Activated CD4-positive, alpha-beta memory T cell treated with anti-CD3 and anti-CD28 coated beads for 36 hours (primary cell): ENCODE measurements at regions not wholly inside any gene's neighbourhood (a gene's known extent, or its start where the extent isn't known, plus 50 kb on each side); places are given as distances from the start of the nearest gene placed in this dataset.

ENCODE experiments used
- CTCF ChIA-PET: fragments of 350-600 bp; sonication (Branson Sonifier 250); formaldehyde crosslinking; loops from one replicate; lab custom pipeline; 2021; ENCODE audit warnings: antibody characterized with exemption, inconsistent platforms; lab: Charles Lee
- POLR2A ChIA-PET: fragments of 350-600 bp; sonication (Branson Sonifier 250); formaldehyde crosslinking; loops from one replicate; lab custom pipeline; 2021; ENCODE audit warnings: antibody characterized with exemption; lab: Charles Lee
- DNase-seq: peaks from one replicate; pipeline ENCODE4 v3.0.0-alpha.2; 2020
- H3K27ac Mint-ChIP-seq: one replicate; pipeline ENCODE4 v1.8.0; 2021; ENCODE audit warnings: mixed read lengths
- H3K27me3 Mint-ChIP-seq: one replicate; pipeline ENCODE4 v1.8.0; 2021; ENCODE audit warnings: mixed read lengths
- H3K36me3 Mint-ChIP-seq: one replicate; pipeline ENCODE4 v1.8.0; 2021; ENCODE audit warnings: mixed read lengths
- H3K4me1 Mint-ChIP-seq: one replicate; pipeline ENCODE4 v1.8.0; 2021; ENCODE audit warnings: low read depth, mixed read lengths
- H3K4me3 Mint-ChIP-seq: one replicate; pipeline ENCODE4 v1.8.0; 2021; ENCODE audit warnings: mild to moderate bottlenecking, mixed read lengths
- H3K9me3 Mint-ChIP-seq: one replicate; pipeline ENCODE4 v1.8.0; 2021; ENCODE audit warnings: mixed read lengths
- intact Hi-C: fragments of 100-400 bp; cut with micrococcal nuclease; formaldehyde crosslinking; loops from one replicate; pipeline ENCODE4 v1.15.1; 2023

- CTCF ChIA-PET, result no interaction called here
- Mint-ChIP-seq H3K4me3 (no peak overlapping the region), H3K27ac (no peak overlapping the region), H3K36me3 (no peaks in the 10 kb centered on the region), H3K4me1 (no peaks in the 10 kb centered on the region), H3K27me3 (no peaks in the 10 kb centered on the region), H3K9me3 (peaks cover 14% of the 10 kb centered on the region)
- POLR2A ChIA-PET, result no interaction called here
- intact Hi-C loops, result no loop called here
- no peak for DNase-seq
Observed at GRCh38 chr14:29274890-29275596, 508.5 kb downstream of the FOXG1 start.

DNA sequence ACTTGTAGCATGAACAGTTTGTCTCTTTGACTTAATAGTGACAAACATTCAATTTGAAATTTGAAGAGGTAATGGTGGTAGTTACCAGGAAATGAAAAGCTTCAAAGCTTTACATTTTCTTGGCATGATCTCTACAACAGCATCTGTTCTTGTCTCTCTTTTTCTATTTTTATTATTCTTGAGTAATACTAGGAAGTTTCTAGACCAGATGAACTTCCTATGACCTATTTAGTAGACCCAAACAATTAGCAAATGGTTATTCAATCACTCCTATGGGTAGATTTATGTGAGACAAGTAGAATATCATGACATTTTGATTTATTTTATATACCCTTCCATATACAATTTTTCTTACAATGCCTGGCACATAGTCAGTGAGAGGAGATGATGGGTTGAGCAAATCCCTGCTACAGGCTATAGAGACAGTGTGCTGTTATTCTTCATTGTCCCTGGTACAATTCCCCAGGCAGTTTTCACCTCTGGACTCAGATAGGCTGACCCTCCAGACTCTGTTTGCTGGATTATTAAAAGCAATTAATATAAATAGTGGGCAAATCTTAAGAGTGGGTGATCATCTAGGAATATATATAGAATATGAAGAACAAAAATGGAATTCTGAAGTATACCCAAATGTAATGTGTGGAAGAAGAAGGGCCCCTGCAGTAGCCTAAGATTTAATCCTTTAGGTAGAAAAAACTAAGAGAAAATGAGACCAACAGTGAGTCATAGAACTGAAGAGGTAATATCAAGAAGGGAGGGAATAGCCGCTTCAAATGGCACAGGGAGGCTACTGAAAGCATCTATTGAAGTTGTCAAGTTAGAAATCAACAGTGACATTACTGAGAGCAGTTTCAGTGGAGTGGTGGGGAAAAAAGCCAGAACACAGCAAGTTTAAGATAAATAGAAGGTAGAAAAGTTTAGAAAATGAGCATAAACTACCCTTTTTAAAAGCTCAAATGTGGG is 512.0 kb downstream of the FOXG1 start:
- intact Hi-C loops, result no loop called here
- Mint-ChIP-seq H3K4me3 (no peak overlapping the region), H3K36me3 (no peaks in the 10 kb centered on the region), H3K9me3 (peaks cover 10% of the 10 kb centered on the region), H3K27ac (no peak overlapping the region), H3K27me3 (no peaks in the 10 kb centered on the region), H3K4me1 (no peaks in the 10 kb centered on the region)
- DNase-seq, result no peak
- ChIA-PET POLR2A (no interaction called here), CTCF (interaction anchor here (0.6 kb wide), 1 partner anchor 225 kb away, joined by 5 read pairs; no protein-coding TSS in a partner anchor)

DNA sequence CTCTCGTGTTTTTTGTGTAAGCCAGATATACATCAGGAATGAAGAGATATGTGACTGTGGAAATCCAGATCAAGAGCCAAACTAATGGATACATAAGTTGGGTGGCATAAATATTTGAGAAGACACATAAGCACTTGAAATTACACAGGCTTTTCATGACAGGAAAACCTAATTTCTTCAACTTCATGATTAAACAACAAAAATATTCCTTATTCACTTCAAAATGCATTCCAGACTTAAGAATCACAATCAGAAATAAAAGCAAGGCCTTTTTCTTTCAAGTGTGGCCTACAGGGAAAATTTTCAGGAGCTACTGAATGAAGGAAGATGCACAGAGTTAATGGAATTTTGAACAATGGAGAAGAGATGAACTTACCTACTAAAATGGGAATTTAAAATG is 515.6 kb downstream of the FOXG1 start:
- CTCF ChIA-PET, result no interaction called here
- no peaks in the 10 kb centered on the region for H3K36me3 Mint-ChIP-seq
- H3K4me1 Mint-ChIP-seq, result no peaks in the 10 kb centered on the region
- no peak for DNase-seq
- no peak overlapping the region for H3K27ac Mint-ChIP-seq
- no peaks in the 10 kb centered on the region for H3K27me3 Mint-ChIP-seq
- no peak overlapping the region for H3K4me3 Mint-ChIP-seq
- POLR2A ChIA-PET, result no interaction called here
- peaks cover 7% of the 10 kb centered on the region for H3K9me3 Mint-ChIP-seq
- intact Hi-C loops, result no loop called here

DNA sequence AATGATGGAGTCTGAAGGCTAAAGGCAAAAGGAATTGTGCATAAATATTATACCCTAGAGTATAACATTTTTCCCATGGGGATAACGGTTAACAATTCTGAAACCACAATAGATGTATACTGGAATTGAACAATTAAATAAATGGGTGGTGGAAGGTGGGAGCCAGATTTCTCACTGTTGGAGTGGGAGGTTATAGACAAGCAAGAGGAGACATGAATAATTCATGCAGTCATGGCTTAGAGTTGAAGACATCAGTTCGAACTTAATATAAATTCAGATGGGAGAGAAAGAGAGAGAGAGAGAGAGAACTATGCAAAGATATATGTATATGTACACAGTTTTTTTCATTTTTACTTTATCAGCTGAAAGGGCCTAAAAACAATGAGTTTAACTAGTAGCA is 523.9 kb downstream of the FOXG1 start:
- intact Hi-C loops, result no loop called here
- no peaks in the 10 kb centered on the region for H3K4me1 Mint-ChIP-seq
- H3K27ac Mint-ChIP-seq, result no peak overlapping the region
- CTCF ChIA-PET, result no interaction called here
- H3K36me3 Mint-ChIP-seq, result no peaks in the 10 kb centered on the region
- no peaks in the 10 kb centered on the region for H3K27me3 Mint-ChIP-seq
- peaks cover 42% of the 10 kb centered on the region for H3K9me3 Mint-ChIP-seq
- H3K4me3 Mint-ChIP-seq, result no peak overlapping the region
- POLR2A ChIA-PET, result no interaction called here
- DNase-seq, result no peak

GRCh38 chr14:29299372-29299771 is 532.8 kb downstream of the FOXG1 start:
- Mint-ChIP-seq H3K4me1 (no peaks in the 10 kb centered on the region), H3K36me3 (peaks cover 2% of the 10 kb centered on the region), H3K4me3 (no peak overlapping the region), H3K9me3 (peaks cover 40% of the 10 kb centered on the region), H3K27me3 (no peaks in the 10 kb centered on the region), H3K27ac (no peak overlapping the region)
- intact Hi-C loops, result no loop called here
- CTCF ChIA-PET, result no interaction called here
- DNase-seq, result no peak
- POLR2A ChIA-PET, result no interaction called here

- POLR2A ChIA-PET, result no interaction called here
- CTCF ChIA-PET, result no interaction called here
- H3K9me3 Mint-ChIP-seq, result peaks cover 22% of the 10 kb centered on the region
Observed at GRCh38 chr14:29301571-29301970, 535.0 kb downstream of the FOXG1 start.

DNA sequence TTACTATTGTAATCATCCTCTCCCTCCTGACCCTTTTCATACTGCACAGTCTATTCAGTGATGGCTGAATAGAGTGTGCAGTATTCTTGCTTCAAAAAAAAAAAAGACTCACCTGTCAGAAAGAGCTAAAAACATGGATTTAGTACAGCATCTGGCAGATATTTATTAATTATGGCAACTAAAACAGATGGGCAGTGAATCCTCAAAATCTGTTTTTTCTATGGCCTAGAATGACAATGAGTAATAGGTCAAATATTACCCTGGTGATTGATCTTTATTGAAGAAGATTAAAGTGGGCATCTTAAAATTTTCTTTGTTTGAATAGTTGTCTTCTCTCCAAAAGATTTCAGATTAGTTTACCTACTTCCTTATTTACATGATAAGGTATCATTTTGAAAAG is 543.6 kb downstream of the FOXG1 start:
- Mint-ChIP-seq H3K4me3 (no peak overlapping the region), H3K27ac (no peak overlapping the region), H3K9me3 (peaks cover 3% of the 10 kb centered on the region), H3K36me3 (no peaks in the 10 kb centered on the region), H3K27me3 (no peaks in the 10 kb centered on the region), H3K4me1 (no peaks in the 10 kb centered on the region)
- ChIA-PET POLR2A (no interaction called here), CTCF (interaction anchor here (0.6 kb wide), 1 partner anchor 167 kb away, joined by 4 read pairs; no protein-coding TSS in a partner anchor)
- no peak for DNase-seq
- intact Hi-C loops, result no loop called here

More at GRCh38 chr14:29301571-29301970, 535.0 kb downstream of the FOXG1 start:
- H3K27ac Mint-ChIP-seq, result no peak overlapping the region
- no peaks in the 10 kb centered on the region for H3K4me1 Mint-ChIP-seq
- no peaks in the 10 kb centered on the region for H3K27me3 Mint-ChIP-seq
- DNase-seq, result no peak
- intact Hi-C loops, result no loop called here
- H3K4me3 Mint-ChIP-seq, result no peak overlapping the region
- no peaks in the 10 kb centered on the region for H3K36me3 Mint-ChIP-seq

DNA sequence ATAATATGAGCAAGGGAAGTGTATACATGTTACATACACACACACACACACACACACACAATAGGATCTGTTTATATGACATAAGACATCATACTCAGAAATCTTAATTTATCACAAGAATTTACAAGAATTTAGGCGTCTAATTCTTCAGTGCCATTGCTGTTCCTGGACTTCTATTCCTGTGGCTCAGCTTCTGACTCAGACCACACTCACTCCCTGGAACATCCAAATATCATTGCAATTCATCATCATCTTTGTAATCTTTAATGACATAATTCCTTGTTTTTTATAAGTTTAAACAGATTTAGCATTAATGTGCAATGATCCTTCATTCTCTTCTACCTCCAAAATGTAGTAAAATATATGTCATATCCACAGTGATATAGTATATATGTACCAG is 544.2 kb downstream of the FOXG1 start:
- intact Hi-C loops, result no loop called here
- H3K27ac Mint-ChIP-seq, result no peak overlapping the region
- H3K27me3 Mint-ChIP-seq, result no peaks in the 10 kb centered on the region
- ChIA-PET CTCF (no interaction called here), POLR2A (no interaction called here)
- peaks cover 8% of the 10 kb centered on the region for H3K9me3 Mint-ChIP-seq
- no peak for DNase-seq
- no peaks in the 10 kb centered on the region for H3K36me3 Mint-ChIP-seq
- H3K4me1 Mint-ChIP-seq, result no peaks in the 10 kb centered on the region
- no peak overlapping the region for H3K4me3 Mint-ChIP-seq

GRCh38 chr14:29311983-29312382 is 545.4 kb downstream of the FOXG1 start:
- ChIA-PET CTCF (no interaction called here), POLR2A (no interaction called here)
- no peaks in the 10 kb centered on the region for H3K27me3 Mint-ChIP-seq

DNA sequence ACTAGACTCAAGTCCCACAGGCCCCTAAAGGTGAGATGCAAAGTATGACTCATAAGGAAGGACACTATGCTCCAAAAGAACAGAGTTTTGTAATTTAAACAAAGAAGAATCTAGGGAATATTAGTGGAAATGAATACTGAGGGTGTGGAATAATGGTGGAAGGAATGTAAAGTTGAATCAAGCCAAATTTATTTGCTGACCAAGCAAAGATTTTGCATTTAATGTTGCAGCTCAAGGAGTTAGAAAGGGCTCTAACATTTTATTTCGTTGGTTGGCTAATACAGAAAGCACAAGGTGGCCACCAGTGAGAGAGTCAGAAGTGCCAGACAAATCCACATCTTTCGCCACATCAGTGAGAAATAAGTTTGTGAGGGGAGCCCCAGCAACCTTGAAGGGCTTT is 550.3 kb downstream of the FOXG1 start:
- no peaks in the 10 kb centered on the region for H3K4me1 Mint-ChIP-seq
- no peaks in the 10 kb centered on the region for H3K27me3 Mint-ChIP-seq
- no peaks in the 10 kb centered on the region for H3K36me3 Mint-ChIP-seq
- peaks cover 28% of the 10 kb centered on the region for H3K9me3 Mint-ChIP-seq
- no peak overlapping the region for H3K4me3 Mint-ChIP-seq
- H3K27ac Mint-ChIP-seq, result no peak overlapping the region
- no peak for DNase-seq
- POLR2A ChIA-PET, result no interaction called here
- intact Hi-C loops, result no loop called here
- CTCF ChIA-PET, result no interaction called here

More at GRCh38 chr14:29311983-29312382, 545.4 kb downstream of the FOXG1 start:
- Mint-ChIP-seq H3K9me3 (peaks cover 13% of the 10 kb centered on the region), H3K36me3 (no peaks in the 10 kb centered on the region), H3K4me3 (no peak overlapping the region), H3K4me1 (no peaks in the 10 kb centered on the region), H3K27ac (no peak overlapping the region)
- no peak for DNase-seq
- intact Hi-C loops, result no loop called here

DNA sequence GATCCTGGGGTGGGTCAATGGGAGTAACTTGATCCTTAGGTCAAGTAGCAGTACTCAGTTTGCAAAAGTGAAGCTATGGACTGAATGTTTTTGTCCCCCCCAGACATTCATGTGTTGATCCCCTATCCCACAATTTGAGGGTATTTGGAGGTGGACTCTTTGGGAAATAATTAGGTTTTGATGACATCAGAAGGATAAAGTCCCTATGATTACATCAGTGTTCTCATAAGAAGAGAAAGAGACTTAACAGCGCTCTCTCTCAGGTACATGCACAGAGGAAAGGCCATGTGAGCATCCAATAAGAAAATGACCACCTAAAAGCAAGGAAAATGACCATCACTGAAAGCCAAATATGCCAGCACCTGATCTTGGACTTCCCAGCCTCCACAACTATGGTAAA is 550.8 kb downstream of the FOXG1 start:
- H3K4me1 Mint-ChIP-seq, result no peaks in the 10 kb centered on the region
- no peaks in the 10 kb centered on the region for H3K27me3 Mint-ChIP-seq
- H3K4me3 Mint-ChIP-seq, result no peak overlapping the region
- H3K27ac Mint-ChIP-seq, result no peak overlapping the region
- POLR2A ChIA-PET, result no interaction called here
- H3K36me3 Mint-ChIP-seq, result no peaks in the 10 kb centered on the region
- intact Hi-C loops, result no loop called here
- CTCF ChIA-PET, result no interaction called here
- peaks cover 31% of the 10 kb centered on the region for H3K9me3 Mint-ChIP-seq
- DNase-seq, result no peak

GRCh38 chr14:29320286-29320685 is 553.7 kb downstream of the FOXG1 start:
- H3K27ac Mint-ChIP-seq, result no peak overlapping the region

More at GRCh38 chr14:29320286-29320685, 553.7 kb downstream of the FOXG1 start:
- CTCF ChIA-PET, result no interaction called here
- Mint-ChIP-seq H3K27me3 (no peaks in the 10 kb centered on the region), H3K4me1 (no peaks in the 10 kb centered on the region), H3K36me3 (no peaks in the 10 kb centered on the region), H3K4me3 (no peak overlapping the region), H3K9me3 (peaks cover 36% of the 10 kb centered on the region)
- no peak for DNase-seq
- intact Hi-C loops, result no loop called here
- POLR2A ChIA-PET, result no interaction called here
